ENCODE measurements at regions not wholly inside any gene's neighbourhood (a gene's known extent, or its start where the extent isn't known, plus 50 kb on each side); places are given as distances from the start of the nearest gene placed in this dataset.

- no peak for TF ChIP-seq CTCF (conservative IDR thresholded peaks at IDR 0.05; ENCODE audit: control insufficient read depth, insufficient read depth, low read depth, low read length)
- DNase-seq (ENCODE audit: low read depth): no peak
- no peak overlapping the region for H3K4me3 ChIP-seq (ENCODE audit: control insufficient read depth, low read depth, low read length)
Measured at GRCh38 chr1:193846876-193847604, 660.6 kb upstream of the B3GALT2 start.

GRCh38 chr1:193846411-193846810 is 660.0 kb upstream of the B3GALT2 start:
- TF ChIP-seq CTCF (conservative IDR thresholded peaks at IDR 0.05; ENCODE audit: control insufficient read depth, insufficient read depth, low read depth, low read length): no peak
- no peak overlapping the region for H3K4me3 ChIP-seq (ENCODE audit: control insufficient read depth, low read depth, low read length)
- DNase-seq (ENCODE audit: low read depth): no peak

GRCh38 chr1:193841857-193842256 is 655.4 kb upstream of the B3GALT2 start:
- no peak for TF ChIP-seq CTCF (conservative IDR thresholded peaks at IDR 0.05; ENCODE audit: control insufficient read depth, insufficient read depth, low read depth, low read length)
- no peak overlapping the region for H3K4me3 ChIP-seq (ENCODE audit: control insufficient read depth, low read depth, low read length)
- DNase-seq (ENCODE audit: low read depth): no peak

- TF ChIP-seq CTCF (conservative IDR thresholded peaks at IDR 0.05; ENCODE audit: control insufficient read depth, insufficient read depth, low read depth, low read length): no peak
- no peak overlapping the region for H3K4me3 ChIP-seq (ENCODE audit: control insufficient read depth, low read depth, low read length)
- DNase-seq (ENCODE audit: low read depth): no peak
Measured at GRCh38 chr1:193831465-193831864, 645.1 kb upstream of the B3GALT2 start.

- TF ChIP-seq CTCF (conservative IDR thresholded peaks at IDR 0.05; ENCODE audit: control insufficient read depth, insufficient read depth, low read depth, low read length): no peak
- no peak overlapping the region for H3K4me3 ChIP-seq (ENCODE audit: control insufficient read depth, low read depth, low read length)
- DNase-seq (ENCODE audit: low read depth): no peak
Measured at GRCh38 chr1:193827516-193827915, 641.1 kb upstream of the B3GALT2 start.

- no peak overlapping the region for H3K4me3 ChIP-seq (ENCODE audit: control insufficient read depth, low read depth, low read length)
- TF ChIP-seq CTCF (conservative IDR thresholded peaks at IDR 0.05; ENCODE audit: control insufficient read depth, insufficient read depth, low read depth, low read length): no peak
- no peak for DNase-seq (ENCODE audit: low read depth)
Measured at GRCh38 chr1:193819376-193819775, 633.0 kb upstream of the B3GALT2 start.

- TF ChIP-seq CTCF (conservative IDR thresholded peaks at IDR 0.05; ENCODE audit: control insufficient read depth, insufficient read depth, low read depth, low read length): no peak
- H3K4me3 ChIP-seq (ENCODE audit: control insufficient read depth, low read depth, low read length): no peak overlapping the region
- no peak for DNase-seq (ENCODE audit: low read depth)
Measured at GRCh38 chr1:193807208-193807607, 620.8 kb upstream of the B3GALT2 start.
